Right hindlimb (tissue), 1 donor: ENCODE measurements at regions not wholly inside any gene's neighbourhood (a gene's known extent, or its start where the extent isn't known, plus 50 kb on each side); places are given as distances from the start of the nearest gene placed in this dataset.

Experiments
- DNase-seq: peaks from one replicate; pipeline ENCODE4 v3.0.0-alpha.2; 2018

DNA sequence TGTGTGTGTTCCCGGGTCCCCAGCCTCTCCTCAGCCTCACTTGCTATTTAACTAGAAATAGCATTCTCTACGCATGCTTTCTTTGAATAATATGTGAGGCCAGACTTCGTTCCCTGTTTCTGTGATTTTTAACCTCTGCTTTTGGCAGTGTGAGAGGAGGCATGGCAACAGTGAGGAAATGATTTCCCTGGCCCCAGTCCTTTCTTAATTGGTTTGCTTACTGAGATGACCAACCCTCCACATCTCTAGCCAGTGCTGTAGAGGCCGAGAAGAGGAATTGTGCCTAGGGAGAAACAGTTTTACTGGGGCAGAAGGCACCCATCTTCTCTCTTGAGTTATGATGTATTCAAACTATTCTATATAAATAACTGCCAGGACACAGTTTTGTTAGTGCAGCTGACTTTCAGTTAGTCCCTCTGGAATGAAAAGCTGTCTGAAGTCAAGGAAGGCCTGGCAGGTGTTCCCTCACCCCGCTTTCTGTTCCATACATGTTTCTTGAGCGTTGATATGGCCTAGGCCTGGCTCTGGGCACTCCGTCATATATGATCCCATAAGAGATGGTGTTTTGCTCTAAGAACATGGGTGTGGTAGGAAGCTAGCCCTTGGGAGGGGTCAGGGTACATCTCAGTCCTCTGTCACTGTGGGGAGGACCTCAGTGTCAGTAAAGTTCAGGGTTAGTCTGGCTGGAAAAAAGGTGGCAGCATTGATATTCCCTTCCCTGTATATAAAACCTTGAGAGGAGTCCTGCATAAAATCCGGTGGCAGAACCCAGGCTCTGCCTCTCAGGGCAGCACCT, 73.7 kb upstream of the NPAS1 start:
- peak; percentile 57 for DNase-seq

DNA sequence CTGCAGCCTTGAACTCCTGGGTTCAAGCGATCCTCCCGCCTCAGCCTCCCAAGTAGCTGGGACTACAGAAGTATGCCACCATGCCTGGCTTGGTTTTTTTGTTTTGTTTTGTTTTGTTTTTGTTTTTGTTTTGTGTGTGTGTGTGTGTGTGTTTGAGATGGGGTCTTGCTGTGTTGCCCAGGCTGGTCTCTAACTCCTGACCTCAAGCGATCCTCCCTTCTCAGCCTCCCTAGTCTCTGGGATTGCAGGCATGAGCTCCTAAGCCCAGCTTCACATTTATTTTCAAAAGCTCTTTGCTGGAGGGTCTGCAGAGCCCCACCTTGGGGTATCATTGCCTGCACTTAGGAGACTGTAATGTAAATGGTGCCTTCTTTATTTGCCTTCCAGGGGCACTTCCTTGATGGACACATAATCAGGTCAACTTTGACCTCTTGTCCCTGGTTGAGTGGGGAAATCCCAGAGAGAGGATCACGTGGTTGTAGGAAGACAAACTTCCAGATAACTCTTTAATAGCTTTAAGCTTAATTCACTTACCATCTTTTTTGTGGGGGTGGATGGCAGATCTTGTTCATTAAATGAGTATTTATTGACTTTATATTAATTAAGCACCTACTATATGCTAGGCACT, 72.9 kb upstream of the NPAS1 start:
- DNase-seq, result no peak

DNA sequence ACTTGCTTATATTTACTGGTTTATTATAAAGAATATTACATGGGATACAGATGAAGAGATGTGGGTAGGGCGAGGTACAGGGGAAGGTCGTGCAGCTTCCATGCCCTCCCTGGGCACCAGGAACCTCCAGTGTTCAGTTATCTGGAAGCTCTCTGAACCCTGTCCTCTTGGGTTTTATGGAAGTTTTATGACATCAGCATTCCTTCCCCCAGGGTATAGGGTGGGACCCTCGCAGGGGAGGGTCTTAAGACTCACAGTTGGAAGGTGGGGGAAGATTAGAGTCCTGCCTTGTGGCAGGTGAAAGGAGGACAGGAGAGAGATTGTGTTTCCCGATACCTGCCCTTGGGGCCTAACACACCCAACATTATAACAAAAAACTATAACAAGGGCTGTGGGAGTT, 71.8 kb upstream of the NPAS1 start:
- no peak for DNase-seq

DNA sequence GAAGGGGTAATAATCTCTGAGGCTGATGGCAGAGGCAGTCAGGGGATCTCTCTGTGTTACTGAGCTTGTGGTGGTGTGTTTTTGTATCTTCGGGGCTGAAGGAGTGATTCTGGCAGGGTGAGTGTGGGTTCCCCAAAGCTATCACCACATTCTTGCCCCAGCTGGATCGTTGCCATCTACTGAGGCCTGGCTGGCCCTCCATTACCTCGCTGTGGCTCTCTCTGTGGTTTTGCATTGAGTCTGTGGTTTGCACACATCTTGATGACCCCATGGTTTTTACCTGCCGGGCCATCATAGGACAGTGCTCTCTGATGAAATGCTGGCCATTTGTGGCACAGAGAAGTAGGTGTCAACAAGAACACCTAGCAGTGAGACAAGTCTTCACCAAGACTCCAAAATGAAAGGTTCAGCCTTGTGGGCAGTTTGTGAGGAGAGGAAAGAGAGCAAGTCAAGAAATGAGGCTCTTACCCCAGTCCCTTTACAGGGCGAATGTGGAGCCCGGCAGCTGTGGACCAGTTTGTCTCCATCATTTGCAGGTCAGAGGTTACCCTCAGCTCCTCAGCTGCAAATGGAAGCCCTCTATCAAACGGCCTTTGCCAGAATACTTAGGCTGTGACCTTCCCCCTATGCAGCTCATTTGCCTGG, 69.0 kb upstream of the NPAS1 start:
- DNase-seq, result no peak

DNA sequence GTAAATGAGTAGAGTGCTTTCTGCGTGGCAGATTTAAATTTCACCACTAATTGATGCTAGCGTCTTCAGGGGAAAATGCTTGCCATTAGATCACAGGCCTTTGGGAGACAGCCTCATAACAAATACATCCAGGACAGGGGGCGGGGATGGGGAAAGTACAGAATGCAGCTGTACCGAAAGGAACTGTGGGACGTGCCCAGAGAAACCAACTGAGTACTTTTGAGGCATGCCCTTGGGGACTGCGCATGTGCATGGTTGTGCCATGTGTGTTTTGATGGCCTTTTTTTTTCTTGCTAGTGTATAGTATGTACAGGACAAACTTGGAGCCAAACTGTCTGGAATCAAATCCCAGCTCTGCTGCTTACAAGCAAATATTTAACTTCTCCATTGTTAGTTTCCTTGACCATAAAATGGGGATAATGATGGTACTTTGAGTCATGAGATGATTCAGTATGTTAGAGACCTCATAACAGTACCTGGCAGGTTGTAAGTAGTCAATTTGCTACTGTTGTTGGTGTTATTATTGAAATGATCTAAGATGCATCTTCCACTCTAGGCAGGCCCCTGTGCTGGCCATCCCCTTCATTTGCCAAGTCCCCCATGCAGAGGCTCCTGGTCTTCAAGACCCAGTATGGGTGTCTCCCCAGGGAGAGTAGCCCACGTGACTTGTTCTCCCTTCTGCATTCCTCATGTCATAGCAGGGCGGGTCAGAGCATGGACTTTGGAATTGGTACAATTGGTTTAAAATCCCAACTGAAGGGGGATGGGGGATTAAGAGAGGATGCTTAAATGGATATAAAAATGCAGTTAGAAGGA, 68.3 kb upstream of the NPAS1 start:
- DNase-seq, result peak; percentile 32

DNA sequence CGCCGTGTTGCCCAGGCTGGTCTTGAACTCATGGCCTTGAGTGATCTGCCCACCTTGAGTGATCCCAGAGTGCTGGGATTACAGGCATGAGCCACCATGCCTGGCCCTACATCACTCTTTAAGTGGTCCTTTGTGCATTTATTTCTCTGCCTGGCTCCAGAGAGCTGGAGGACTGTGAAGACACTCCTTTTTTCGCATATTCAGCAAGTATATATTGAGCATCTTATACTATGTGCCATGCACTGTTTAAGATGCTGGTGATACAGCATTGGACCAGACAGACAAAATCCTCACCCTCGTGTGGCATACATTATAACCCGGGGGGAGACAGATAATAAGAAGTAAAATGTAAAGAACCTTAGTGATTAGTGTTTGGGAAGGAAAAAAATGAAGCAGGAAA, 66.8 kb upstream of the NPAS1 start:
- DNase-seq, result no peak

DNA sequence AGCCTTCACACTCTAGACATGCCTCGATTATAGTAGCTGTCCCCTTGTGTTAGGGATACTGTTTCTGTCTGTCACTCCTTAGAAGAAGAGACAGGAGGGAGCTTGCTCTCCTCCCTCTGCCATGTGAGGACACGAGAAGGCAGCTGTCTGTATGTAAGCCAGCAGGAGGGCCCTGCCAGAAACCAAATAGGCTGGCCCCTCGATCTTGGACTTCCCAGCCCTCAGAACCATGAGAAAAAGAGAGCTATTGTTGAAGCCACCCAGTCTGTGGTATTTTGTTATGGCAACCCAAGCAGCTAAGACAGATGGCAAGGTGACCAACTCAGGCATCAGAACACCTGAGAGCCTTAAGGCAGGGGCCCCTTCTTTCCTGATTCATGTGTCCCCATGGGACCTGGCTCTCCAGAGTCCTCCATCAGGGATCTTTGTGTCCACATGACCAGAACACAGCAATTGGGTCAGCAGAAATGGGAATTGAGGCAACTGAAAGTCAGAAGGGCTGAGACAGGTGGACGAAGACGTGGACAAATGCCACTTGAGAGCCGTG, 65.6 kb upstream of the NPAS1 start:
- DNase-seq, result no peak

DNA sequence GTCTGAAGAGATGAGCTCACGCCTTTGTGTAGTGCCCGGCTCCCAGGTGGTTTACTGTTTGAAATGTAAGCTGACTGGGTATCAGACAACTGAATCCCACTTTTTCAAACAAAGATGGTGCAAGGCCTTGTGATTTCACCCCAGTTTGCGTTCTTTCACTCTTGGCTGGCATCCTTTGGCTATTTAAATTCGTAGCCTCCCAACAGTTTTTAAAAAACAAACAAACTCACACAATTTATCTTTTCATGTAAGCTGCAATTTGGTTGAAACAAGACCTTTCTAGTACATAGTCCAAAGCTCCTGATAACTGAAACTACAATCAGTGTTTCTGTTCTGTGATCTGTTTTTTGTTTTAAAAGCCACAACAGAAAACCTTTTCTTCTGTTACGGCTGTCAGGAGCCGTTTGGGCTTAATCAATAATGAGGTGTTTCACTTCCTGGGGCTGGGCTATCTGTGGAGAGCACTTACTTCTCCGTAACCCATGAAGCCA, 65.1 kb upstream of the NPAS1 start:
- DNase-seq, result no peak

DNA sequence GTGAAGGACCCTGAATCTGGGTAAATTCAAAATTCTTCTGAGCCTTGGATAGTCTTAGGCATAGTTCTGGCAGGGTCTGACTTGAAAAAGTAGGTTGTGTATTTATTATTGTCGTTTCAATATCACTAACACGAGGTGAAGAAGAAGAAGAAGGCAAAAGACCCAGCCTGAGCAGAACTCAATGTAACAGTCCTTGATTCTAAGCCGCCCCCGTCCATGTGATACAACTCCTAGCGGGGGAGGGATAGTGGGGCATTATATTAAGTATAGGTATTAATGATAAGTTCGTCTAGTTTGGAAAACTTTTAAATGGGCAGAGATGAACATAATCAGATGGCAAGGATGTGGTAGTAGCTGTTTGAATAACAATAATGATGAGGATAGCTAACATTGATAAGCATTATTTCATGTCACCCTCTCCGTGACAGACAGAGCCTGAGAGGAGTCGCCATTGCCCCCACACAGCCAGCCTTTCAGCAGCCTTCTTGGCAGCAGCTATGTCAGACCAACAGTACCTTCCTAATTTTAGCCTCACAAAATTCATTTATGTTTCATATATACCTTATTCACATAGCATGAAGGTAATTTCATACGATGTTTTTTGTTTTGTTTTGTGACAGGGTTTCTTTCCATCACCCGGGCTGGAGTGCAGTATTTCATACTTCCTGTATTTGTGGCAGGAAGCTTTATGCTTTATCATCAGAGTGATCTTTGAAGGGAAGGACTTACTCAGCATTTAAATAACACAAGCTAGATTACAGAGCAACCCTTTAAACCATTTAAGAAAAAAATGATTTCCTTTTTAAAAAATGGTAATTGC, 64.4 kb upstream of the NPAS1 start:
- no peak for DNase-seq

DNA sequence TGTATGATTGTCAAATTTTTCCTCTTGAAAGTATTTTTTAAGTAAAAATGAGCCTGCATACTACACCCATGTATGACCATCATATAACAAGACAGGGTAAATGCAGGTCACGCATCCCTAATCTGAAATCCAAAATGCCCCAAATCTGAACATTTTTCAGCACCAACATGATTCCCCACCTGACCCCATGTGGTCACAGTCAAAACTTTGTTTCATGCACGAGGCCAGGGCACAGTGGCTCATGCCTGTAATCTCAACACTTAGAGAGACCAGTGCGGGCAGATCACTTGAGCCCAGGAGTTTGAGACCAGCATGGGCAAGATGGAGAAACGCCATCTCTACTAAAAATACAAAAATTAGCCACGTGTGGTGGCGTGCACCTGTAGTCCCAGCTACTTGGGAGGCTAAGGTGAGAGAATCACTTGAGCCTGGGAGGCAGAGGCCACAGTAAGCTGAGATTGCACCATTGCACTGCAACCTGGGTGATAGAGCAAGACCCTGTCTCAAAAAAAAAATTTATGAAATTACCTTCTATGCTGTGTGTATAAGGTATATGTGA, 63.7 kb upstream of the NPAS1 start:
- DNase-seq, result no peak

DNA sequence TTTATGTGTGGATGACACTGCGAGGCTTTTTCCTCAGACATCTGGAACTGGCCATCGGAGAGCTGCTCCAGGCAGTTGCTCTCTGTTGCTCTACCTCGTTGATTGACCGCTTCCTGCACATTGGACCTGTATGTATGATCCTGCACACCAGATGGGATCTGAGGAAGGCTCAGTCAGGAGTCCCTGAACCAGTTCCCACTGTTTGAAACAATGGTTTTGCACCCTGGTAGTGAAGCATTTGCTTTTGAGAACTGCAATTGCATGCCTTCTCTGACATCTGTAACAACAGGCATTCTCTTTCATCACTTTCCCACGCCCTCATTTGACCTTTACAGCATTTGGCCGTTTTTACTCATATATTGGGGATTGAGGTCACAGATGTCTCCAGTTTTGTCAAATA, 61.1 kb upstream of the NPAS1 start:
- no peak for DNase-seq

DNA sequence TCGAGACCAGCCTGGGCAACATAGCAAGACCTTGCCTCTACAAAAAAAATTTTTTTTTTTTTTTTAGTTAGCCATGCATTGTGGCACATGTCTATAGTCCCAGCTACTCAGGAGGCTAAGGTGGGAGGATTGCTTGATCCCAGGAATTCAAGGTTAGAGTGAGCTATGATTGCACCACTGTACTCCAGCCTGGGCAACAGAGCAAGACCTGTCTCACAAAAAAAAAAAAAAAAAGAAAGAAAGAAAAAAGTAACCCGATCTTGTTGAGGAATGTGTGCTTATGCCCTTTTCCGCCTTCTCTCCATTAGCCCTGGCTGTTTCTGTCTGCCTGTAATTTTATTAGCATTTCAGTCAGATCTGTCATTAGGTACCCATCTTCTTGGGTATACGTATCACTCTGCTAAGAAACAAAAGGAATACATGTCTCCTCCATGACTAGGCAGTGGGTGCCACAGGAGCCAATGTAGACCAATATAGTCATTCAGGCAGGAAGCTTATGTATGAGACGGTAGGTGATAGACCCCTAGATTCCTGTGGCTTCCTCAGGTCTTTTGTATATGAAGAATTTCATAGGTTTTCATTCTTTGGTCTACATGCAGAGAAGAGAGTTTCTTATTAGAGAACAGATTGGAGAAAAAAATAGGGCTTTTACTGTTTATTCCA, 59.6 kb upstream of the NPAS1 start:
- DNase-seq, result no peak

DNA sequence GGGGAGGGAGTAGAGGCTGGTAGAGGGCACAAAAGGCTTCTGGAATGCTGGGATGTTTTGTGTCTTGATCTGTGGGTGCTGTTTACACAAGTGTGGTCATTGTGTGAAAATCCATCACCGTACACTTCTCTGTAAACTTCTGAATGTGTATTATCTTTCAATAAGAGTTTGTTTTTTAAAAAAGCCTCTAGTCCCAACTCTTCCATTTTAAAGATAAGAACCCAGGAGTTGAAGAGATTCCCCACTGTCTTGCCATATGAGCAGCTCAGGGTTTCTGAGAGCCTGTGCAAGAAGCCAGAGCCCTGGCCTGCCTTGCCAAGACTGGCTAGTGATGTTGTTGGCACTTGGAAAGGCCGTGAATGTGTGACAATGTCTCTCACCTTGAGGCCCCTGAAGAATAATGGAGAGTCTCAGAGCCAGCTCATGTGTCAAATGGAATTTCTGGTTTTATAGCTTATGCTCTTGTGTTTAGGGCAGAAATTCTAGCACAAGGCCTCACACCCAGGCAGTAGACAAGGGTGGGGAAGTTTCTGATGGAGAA, 57.5 kb upstream of the NPAS1 start:
- DNase-seq, result no peak

DNA sequence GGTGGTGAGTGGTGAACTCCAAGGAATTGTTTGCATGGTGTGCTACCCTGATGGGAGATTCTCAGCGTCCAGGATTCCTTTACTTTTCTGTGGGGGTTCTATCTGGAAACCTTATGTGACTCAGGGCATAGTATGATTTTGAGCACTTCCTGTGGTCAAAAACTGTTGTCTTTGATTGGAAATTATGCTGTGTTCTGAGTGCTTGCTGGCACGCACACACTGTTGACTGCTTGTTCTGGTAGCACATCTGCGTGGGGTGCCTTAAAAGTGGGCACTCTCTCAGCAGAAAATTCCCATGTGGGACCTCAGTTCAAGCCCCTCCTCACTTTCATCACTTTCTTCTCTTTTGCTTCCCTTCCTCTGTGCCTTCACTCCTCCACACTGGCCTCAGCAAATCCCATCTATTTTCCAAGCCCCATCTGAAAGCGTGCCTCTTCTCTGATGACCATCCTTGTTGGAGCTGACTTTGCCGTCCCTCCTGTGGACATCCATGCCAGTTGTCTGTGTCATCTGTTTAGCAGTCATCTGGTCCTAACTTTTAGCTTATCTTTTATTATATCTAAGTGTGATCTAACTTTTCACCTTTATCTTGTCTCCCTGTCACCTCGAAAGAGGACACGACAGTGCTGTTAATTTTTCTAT, 56.4 kb upstream of the NPAS1 start:
- DNase-seq, result no peak

DNA sequence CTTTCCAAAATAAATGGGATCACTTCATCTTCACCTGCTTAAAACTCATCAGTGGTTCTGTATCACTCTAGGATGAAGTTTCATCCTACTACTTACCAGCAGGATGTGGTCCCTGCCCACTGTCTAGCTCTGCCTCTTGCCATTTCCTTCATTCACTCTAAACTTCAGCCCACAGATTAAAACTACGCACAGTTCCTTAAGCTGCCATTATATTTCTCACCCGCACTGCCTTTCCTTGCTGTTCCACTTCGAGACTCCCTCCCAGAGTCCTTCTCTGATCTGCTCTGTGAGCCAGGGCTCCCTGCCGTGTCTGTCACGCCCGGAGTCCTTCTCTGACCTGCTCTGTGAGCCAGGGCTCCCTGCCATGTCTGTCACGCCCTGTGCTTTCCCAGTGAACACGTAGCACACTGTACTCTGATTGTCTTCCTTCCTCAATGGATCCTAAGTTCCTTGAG, 52.0 kb upstream of the NPAS1 start:
- no peak for DNase-seq
